GM12891 (cell line): ENCODE measurements at regions not wholly inside any gene's neighbourhood (a gene's known extent, or its start where the extent isn't known, plus 50 kb on each side); places are given as distances from the start of the nearest gene placed in this dataset.

Experiments
- PAX5 ChIP-seq: IDR thresholded peaks from 2 replicates; pipeline ENCODE4 v1.6.1; 2011; ENCODE audit warnings: low read length, moderate library complexity, mild to moderate bottlenecking; ENCODE audit not compliant: insufficient read depth, severe bottlenecking
- POLR2A ChIP-seq: IDR thresholded peaks from 2 replicates; pipeline ENCODE4 v1.6.1; 2011; ENCODE audit warnings: low read depth, low read length, control low read depth
- POLR2AphosphoS5 ChIP-seq: IDR thresholded peaks from 2 replicates; pipeline ENCODE4 v1.6.1; 2011; ENCODE audit warnings: low read depth, low read length, control low read depth
- SPI1 ChIP-seq: IDR thresholded peaks from 2 replicates; pipeline ENCODE4 v1.6.1; 2011; ENCODE audit warnings: low read depth, low read length, control low read depth
- TAF1 ChIP-seq: IDR thresholded peaks from 2 replicates; pipeline ENCODE4 v1.6.1; 2011; ENCODE audit warnings: low read depth, low read length, control low read depth

- TF ChIP-seq POLR2AphosphoS5: no peak
- TF ChIP-seq POLR2A: no peak
- no peak for TF ChIP-seq TAF1
- TF ChIP-seq SPI1: 0 out of 2 replicates have a peak, but pooled peaks have one; percentile 4
- no peak for TF ChIP-seq PAX5
These were observed 53.9 kb upstream of the PTCH1 start for GRCh38 chr9:95570646-95571045.
